ENCODE measurements at regions not wholly inside any gene's neighbourhood (a gene's known extent, or its start where the extent isn't known, plus 50 kb on each side); places are given as distances from the start of the nearest gene placed in this dataset.

DNA sequence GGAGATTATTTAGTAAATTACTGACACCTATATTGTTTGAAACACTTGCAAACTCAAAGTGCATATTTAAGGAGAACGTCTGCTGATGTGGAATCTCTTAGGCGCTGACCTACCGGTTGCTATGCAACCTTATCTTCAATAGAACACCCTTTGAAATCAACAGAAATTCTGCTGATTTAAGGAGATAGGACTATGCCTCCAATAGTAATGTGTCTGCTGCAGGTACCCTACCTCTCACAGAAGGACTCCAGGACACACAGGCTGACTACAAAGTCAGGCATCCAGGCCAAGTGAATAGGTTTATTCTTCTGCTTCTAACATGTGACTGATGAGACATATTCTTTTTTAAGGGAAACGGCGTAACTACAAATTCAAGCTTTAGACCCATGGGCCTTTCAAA lies 311.7 kb downstream of the CBLN4 start:
- TF ChIP-seq BHLHE40 (IDR thresholded peaks at IDR 0.05; ENCODE audit: borderline replicate concordance in 1 of 2, low read depth in 2 of 2, low read length in 1 of 2) (no peak), SMAD5 (IDR thresholded peaks at IDR 0.05; ENCODE audit: low read depth) (no peak), MAX (IDR thresholded peaks at IDR 0.05; ENCODE audit: low read depth, low read length) (no peak), ZBTB33 (IDR thresholded peaks at IDR 0.05) (no peak), SRF (IDR thresholded peaks at IDR 0.05; ENCODE audit: low read depth in 2 of 2, low read length in 2 of 2) (no peak), NFXL1 (IDR thresholded peaks at IDR 0.05; ENCODE audit: borderline replicate concordance) (no peak), EED (IDR thresholded peaks at IDR 0.05; ENCODE audit: low read depth) (no peak), HCFC1 (IDR thresholded peaks at IDR 0.05; ENCODE audit: low read length) (no peak), MEF2A (IDR thresholded peaks at IDR 0.05; ENCODE audit: insufficient read depth, low read depth, low read length) (no peak), PAX8 (IDR thresholded peaks at IDR 0.05) (no peak)
- no peak for FAIRE-seq

More for the DNA sequence above, 311.7 kb downstream of the CBLN4 start:
- Histone ChIP-seq H2AFZ (ENCODE audit: control insufficient read depth, low read depth, low read length) (no peak overlapping the region), H3K36me3 (ENCODE audit: control insufficient read depth in 2 of 2, insufficient read depth in 2 of 2, low read length in 1 of 2) (no peaks in the 10 kb centered on the region), H4K20me1 (ENCODE audit: control insufficient read depth, insufficient read depth) (no peaks in the 10 kb centered on the region), H3K79me2 (ENCODE audit: control insufficient read depth, insufficient read depth, low read length) (no peaks in the 10 kb centered on the region), H3K27ac (ENCODE audit: control insufficient read depth, insufficient read depth) (no peak overlapping the region), H3K9ac (ENCODE audit: control insufficient read depth, insufficient read depth, low read length) (no peak overlapping the region), H3K9me3 (replicated peaks; ENCODE audit: control insufficient read depth, insufficient read depth, low read length) (no peaks in the 10 kb centered on the region), H3K27me3 (replicated peaks in 1 of 2; ENCODE audit: control insufficient read depth in 2 of 2, insufficient read depth in 2 of 2, low read length in 1 of 2) (no peaks in the 10 kb centered on the region), H3K4me1 (ENCODE audit: control insufficient read depth, insufficient read depth, low read length) (no peaks in the 10 kb centered on the region), H3K4me2 (ENCODE audit: control insufficient read depth, insufficient read depth) (no peak overlapping the region), H3K4me3 (no peak overlapping the region)
- intact Hi-C loops (cut with micrococcal nuclease; ENCODE audit: unreplicated experiment): no loop called here
- 81% methylated on average over 5 of the region's 5 CpGs for WGBS (ENCODE audit: insufficient coverage, insufficient replicate concordance, low lambda C conversion rate, missing lambda C conversion rate)
- ATAC-seq: no peak
- no peak for DNase-seq (ENCODE audit: low read depth, low spot score)
- ChIA-PET POLR2A (no interaction called here), CTCF (no interaction called here), RAD21 (ENCODE audit: unreplicated experiment) (no interaction called here), SMC1A (ENCODE audit: uncharacterized antibody, unreplicated experiment) (no interaction called here)
- no TSS peak for BruUV-seq (replicated peaks)
- in situ Hi-C loops (cut with MboI): no loop called here

All from GM12878 (cell line).